ENCODE measurements at regions not wholly inside any gene's neighbourhood (a gene's known extent, or its start where the extent isn't known, plus 50 kb on each side); places are given as distances from the start of the nearest gene placed in this dataset.
A peak's percentile ranks its signal among the peaks of the same experiment; 100 is the strongest.

- TF ChIP-seq, protein P1, sequence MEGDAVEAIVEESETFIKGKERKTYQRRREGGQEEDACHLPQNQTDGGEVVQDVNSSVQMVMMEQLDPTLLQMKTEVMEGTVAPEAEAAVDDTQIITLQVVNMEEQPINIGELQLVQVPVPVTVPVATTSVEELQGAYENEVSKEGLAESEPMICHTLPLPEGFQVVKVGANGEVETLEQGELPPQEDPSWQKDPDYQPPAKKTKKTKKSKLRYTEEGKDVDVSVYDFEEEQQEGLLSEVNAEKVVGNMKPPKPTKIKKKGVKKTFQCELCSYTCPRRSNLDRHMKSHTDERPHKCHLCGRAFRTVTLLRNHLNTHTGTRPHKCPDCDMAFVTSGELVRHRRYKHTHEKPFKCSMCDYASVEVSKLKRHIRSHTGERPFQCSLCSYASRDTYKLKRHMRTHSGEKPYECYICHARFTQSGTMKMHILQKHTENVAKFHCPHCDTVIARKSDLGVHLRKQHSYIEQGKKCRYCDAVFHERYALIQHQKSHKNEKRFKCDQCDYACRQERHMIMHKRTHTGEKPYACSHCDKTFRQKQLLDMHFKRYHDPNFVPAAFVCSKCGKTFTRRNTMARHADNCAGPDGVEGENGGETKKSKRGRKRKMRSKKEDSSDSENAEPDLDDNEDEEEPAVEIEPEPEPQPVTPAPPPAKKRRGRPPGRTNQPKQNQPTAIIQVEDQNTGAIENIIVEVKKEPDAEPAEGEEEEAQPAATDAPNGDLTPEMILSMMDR (conservative IDR thresholded peaks at IDR 0.05; ENCODE audit: control insufficient read depth, insufficient read depth, low read depth, low read length) = no peak
- H3K4me3 ChIP-seq (ENCODE audit: control insufficient read depth, low read depth, low read length) = no peak overlapping the region
- DNase-seq (ENCODE audit: low read depth) = no peak
Measured at GRCh38 chr2:45072064-45072861, 63.0 kb upstream of the SIX2 start.

- no peak for DNase-seq (ENCODE audit: low read depth)
- TF ChIP-seq, protein P1 (conservative IDR thresholded peaks at IDR 0.05; ENCODE audit: control insufficient read depth, insufficient read depth, low read depth, low read length) = no peak
- H3K4me3 ChIP-seq (ENCODE audit: control insufficient read depth, low read depth, low read length) = no peak overlapping the region
Measured at GRCh38 chr2:45070113-45070652, 60.9 kb upstream of the SIX2 start.

DNA sequence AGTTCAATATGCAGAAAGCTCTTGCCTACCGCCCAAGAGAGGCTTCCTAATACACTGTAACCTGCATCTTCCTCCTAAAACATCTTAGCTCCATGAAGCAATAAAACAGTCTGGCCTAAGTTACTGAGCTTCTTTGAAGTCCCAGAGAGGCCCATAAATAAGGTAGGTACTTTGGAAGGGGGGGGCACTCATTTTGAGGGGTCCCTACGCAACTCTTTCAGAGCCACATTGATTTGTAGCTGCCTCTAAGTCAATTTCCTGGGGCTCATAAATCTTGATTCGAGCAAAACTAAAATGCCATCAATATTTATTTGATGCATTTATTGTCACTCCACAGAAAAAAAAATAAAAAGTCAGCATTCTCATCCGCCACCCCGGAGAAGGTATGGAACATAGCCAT, 60.4 kb upstream of the SIX2 start:
- no peak overlapping the region for H3K4me3 ChIP-seq (ENCODE audit: control insufficient read depth, low read depth, low read length)
- TF ChIP-seq, protein P1 (conservative IDR thresholded peaks at IDR 0.05; ENCODE audit: control insufficient read depth, insufficient read depth, low read depth, low read length) = no peak
- DNase-seq (ENCODE audit: low read depth) = no peak

DNA sequence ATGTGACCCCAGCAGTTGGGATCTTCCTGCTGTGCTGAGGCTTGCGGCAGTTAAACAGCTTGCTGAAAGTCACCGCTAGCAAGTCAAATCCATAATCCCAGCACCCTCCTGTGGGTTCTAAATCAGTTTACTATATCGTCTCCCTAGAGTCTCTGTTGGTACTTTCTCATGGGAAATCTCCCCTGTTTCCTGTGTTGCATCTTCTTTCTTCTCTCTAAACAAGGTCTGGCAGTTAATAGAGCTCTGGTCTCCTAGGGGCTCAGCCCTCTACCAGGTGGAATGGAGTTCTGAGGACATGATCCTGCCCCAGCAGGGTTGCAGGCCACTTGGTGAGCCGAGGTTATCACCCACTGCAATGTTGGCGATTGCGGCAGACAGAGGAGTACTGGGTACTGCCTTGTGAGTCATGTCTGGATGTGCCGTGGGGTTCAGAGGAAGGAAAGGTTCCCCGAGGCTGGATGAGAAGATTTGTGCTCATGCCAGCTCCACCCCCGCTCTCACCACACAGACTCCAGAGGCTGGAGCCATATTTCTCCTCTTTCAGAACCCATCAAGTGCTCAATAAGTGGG, 59.4 kb upstream of the SIX2 start:
- DNase-seq (ENCODE audit: low read depth) = peak; percentile 14
- no peak overlapping the region for H3K4me3 ChIP-seq (ENCODE audit: control insufficient read depth, low read depth, low read length)

GRCh38 chr2:45067859-45068570, 58.8 kb upstream of the SIX2 start:
- TF ChIP-seq, protein P1 (conservative IDR thresholded peaks at IDR 0.05; ENCODE audit: control insufficient read depth, insufficient read depth, low read depth, low read length) = peak; percentile 7
- peak; percentile 63 for DNase-seq (ENCODE audit: low read depth)
- H3K4me3 ChIP-seq (ENCODE audit: control insufficient read depth, low read depth, low read length) = no peak overlapping the region

More for the DNA sequence above, 59.4 kb upstream of the SIX2 start:
- TF ChIP-seq, protein P1 (conservative IDR thresholded peaks at IDR 0.05; ENCODE audit: control insufficient read depth, insufficient read depth, low read depth, low read length) = no peak
